ENCODE measurements at regions not wholly inside any gene's neighbourhood (a gene's known extent, or its start where the extent isn't known, plus 50 kb on each side); places are given as distances from the start of the nearest gene placed in this dataset.

DNA sequence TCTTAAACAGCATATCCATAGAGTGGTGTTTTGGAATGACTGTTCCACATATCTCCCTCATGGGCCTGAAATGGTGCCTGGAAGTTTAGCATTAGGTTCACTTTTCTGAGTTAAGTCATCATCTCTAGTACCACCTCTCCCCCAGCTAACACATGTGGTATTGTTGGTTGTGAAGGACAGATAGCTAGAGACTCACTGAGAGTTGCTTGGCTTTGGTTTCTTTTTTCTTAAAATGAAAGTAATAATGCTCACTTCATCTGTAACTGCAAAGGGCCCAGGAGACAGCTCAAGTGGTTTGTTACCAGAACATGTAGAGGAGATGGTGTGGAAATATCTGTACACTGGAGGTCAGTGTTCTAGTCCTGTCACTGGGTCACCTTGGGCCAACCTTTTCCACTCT lies 90.9 kb downstream of the EFNB1 start:
- TF ChIP-seq, protein P1, sequence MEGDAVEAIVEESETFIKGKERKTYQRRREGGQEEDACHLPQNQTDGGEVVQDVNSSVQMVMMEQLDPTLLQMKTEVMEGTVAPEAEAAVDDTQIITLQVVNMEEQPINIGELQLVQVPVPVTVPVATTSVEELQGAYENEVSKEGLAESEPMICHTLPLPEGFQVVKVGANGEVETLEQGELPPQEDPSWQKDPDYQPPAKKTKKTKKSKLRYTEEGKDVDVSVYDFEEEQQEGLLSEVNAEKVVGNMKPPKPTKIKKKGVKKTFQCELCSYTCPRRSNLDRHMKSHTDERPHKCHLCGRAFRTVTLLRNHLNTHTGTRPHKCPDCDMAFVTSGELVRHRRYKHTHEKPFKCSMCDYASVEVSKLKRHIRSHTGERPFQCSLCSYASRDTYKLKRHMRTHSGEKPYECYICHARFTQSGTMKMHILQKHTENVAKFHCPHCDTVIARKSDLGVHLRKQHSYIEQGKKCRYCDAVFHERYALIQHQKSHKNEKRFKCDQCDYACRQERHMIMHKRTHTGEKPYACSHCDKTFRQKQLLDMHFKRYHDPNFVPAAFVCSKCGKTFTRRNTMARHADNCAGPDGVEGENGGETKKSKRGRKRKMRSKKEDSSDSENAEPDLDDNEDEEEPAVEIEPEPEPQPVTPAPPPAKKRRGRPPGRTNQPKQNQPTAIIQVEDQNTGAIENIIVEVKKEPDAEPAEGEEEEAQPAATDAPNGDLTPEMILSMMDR (IDR thresholded peaks at IDR 0.05): no peak
- TF ChIP-seq ZFX (IDR thresholded peaks at IDR 0.05; ENCODE audit: borderline replicate concordance): no peak
